CD4-positive, alpha-beta memory T cell (primary cell): ENCODE measurements at regions not wholly inside any gene's neighbourhood (a gene's known extent, or its start where the extent isn't known, plus 50 kb on each side); places are given as distances from the start of the nearest gene placed in this dataset.

Experiments
- CTCF ChIA-PET: fragments of 350-600 bp; sonication (Branson Sonifier 250); formaldehyde crosslinking; loops from one replicate; lab custom pipeline; 2021; ENCODE audit warnings: inconsistent platforms; ENCODE audit not compliant: partially characterized antibody; lab: Charles Lee
- POLR2A ChIA-PET: fragments of 350-600 bp; sonication (Branson Sonifier 250); formaldehyde crosslinking; loops from one replicate; lab custom pipeline; 2021; ENCODE audit not compliant: partially characterized antibody; lab: Charles Lee
- DNase-seq, 5 donors: peaks; one replicate each; pipeline versions ENCODE4 v3.0.0 to v3.0.0-alpha.2; 2020 to 2022; ENCODE audit warnings: mixed read lengths in 1 of 5
- H3K27ac ChIP-seq: one replicate; pipeline ENCODE4 v1.7.0; 2013; ENCODE audit warnings: low read depth, low read length
- H3K27me3 ChIP-seq: 2 replicates; pipeline ENCODE4 v1.7.0; 2013; ENCODE audit warnings: mild to moderate bottlenecking, low read length, moderate library complexity; ENCODE audit not compliant: insufficient read depth
- H3K36me3 ChIP-seq: 2 replicates; pipeline ENCODE4 v1.7.0; 2013; ENCODE audit warnings: mild to moderate bottlenecking, low read length, moderate library complexity; ENCODE audit not compliant: insufficient read depth
- H3K4me1 ChIP-seq: 2 replicates; pipeline ENCODE4 v1.7.0; 2013; ENCODE audit warnings: mild to moderate bottlenecking, low read length, moderate library complexity; ENCODE audit not compliant: insufficient read depth
- H3K4me3 ChIP-seq, 2 donors: one replicate each; pipeline ENCODE4 v1.7.0; 2013; ENCODE audit warnings: low read length in 2 of 2, mild to moderate bottlenecking in 1 of 2
- H3K9me3 ChIP-seq, 2 donors: one replicate each; pipeline ENCODE4 v1.7.0; 2013; ENCODE audit warnings: low read length in 2 of 2, control low read depth in 1 of 2; ENCODE audit not compliant: control insufficient read depth in 1 of 2
- H3K27ac Mint-ChIP-seq, 7 donors: one replicate each; pipeline ENCODE4 v1.8.0; 2020 to 2021; ENCODE audit warnings: mixed read lengths in 7 of 7, mild to moderate bottlenecking in 6 of 7, inconsistent platforms in 3 of 7, moderate library complexity in 3 of 7
- H3K27me3 Mint-ChIP-seq, 2 donors: one replicate each; pipeline ENCODE4 v1.8.0; 2020 to 2021; ENCODE audit warnings: mixed read lengths in 2 of 2
- H3K36me3 Mint-ChIP-seq, 2 donors: one replicate each; pipeline ENCODE4 v1.8.0; 2020 to 2021; ENCODE audit warnings: mixed read lengths in 2 of 2, inconsistent platforms in 1 of 2, mild to moderate bottlenecking in 1 of 2
- H3K4me1 Mint-ChIP-seq, 4 donors: one replicate each; pipeline ENCODE4 v1.8.0; 2020 to 2021; ENCODE audit warnings: mixed read lengths in 4 of 4, mild to moderate bottlenecking in 1 of 4
- H3K4me3 Mint-ChIP-seq, 8 donors: one replicate each; pipeline ENCODE4 v1.8.0; 2020 to 2021; ENCODE audit warnings: mixed read lengths in 8 of 8, mild to moderate bottlenecking in 7 of 8, moderate library complexity in 6 of 8, inconsistent platforms in 3 of 8
- H3K9me3 Mint-ChIP-seq, 8 donors: one replicate each; pipeline ENCODE4 v1.8.0; 2020 to 2021; ENCODE audit warnings: mixed read lengths in 8 of 8, mild to moderate bottlenecking in 5 of 8, inconsistent platforms in 3 of 8, moderate library complexity in 1 of 8
- intact Hi-C: fragments of 100-400 bp; cut with micrococcal nuclease; formaldehyde crosslinking; loops from one replicate; pipeline ENCODE4 v1.15.1; 2023

- H3K4me3 Mint-ChIP-seq: peak overlapping the region; percentile 80 to 89 (median 88)
- Histone ChIP-seq H3K27me3 (no peaks in the 10 kb centered on the region), H3K4me3 (peak overlapping the region in 1 of 2 donors; percentile 9), H3K36me3 (no peaks in the 10 kb centered on the region), H3K9me3 (no peaks in the 10 kb centered on the region), H3K27ac (no peak overlapping the region), H3K4me1 (peaks cover 52% of the 10 kb centered on the region)
- intact Hi-C loops: loop anchor here (2.0 kb wide), 1 partner anchor 58 kb away; the partner anchor contains the start of gene BCL6
- no peaks in the 10 kb centered on the region for H3K27me3 Mint-ChIP-seq
- no peak for DNase-seq
- H3K9me3 Mint-ChIP-seq: peaks cover 0 to 4% (median 0%) of the 10 kb centered on the region in 8 donors
- ChIA-PET CTCF (interaction anchor here (0.7 to 1.9 kb wide), 2 partner anchors 35 to 57 kb away, joined by 4 to 5 read pairs; partner anchors contain the start of gene BCL6), POLR2A (interaction anchor here (1.2 kb wide), 1 partner anchor 63 kb away, joined by 4 read pairs; no protein-coding TSS in a partner anchor)
- no peaks in the 10 kb centered on the region for H3K36me3 Mint-ChIP-seq
- peak overlapping the region in 5 of 7 donors; percentile 39 to 95 (median 91) for H3K27ac Mint-ChIP-seq
- H3K4me1 Mint-ChIP-seq: peaks cover 40 to 80% (median 54%) of the 10 kb centered on the region in 4 donors
Observed at GRCh38 chr3:187802203-187802927, 57.1 kb upstream of the BCL6 start.

GRCh38 chr3:187802928-187803259 is 57.6 kb upstream of the BCL6 start:
- Mint-ChIP-seq H3K4me3 (peak overlapping the region; percentile 80 to 89 (median 88)), H3K4me1 (peaks cover 40 to 80% (median 52%) of the 10 kb centered on the region in 4 donors), H3K9me3 (peaks cover 0 to 4% (median 0%) of the 10 kb centered on the region in 8 donors), H3K36me3 (no peaks in the 10 kb centered on the region), H3K27me3 (no peaks in the 10 kb centered on the region), H3K27ac (peak overlapping the region in 6 of 7 donors; percentile 39 to 95 (median 90))
- intact Hi-C loops: loop anchor here (2.0 kb wide), 1 partner anchor 58 kb away; the partner anchor contains the start of gene BCL6
- H3K4me1 ChIP-seq: peaks cover 49% of the 10 kb centered on the region
- ChIA-PET CTCF (interaction anchor here (0.7 kb wide), 1 partner anchor 34 kb away, joined by 4 read pairs; no protein-coding TSS in a partner anchor), POLR2A (interaction anchor here (0.9 to 1.2 kb wide), 2 partner anchors 26 to 63 kb away, joined by 3 to 4 read pairs; no protein-coding TSS in a partner anchor)
- no peak overlapping the region for H3K27ac ChIP-seq
- no peaks in the 10 kb centered on the region for H3K9me3 ChIP-seq
- H3K4me3 ChIP-seq: peak overlapping the region; percentile 0 to 9
- H3K36me3 ChIP-seq: no peaks in the 10 kb centered on the region
- no peaks in the 10 kb centered on the region for H3K27me3 ChIP-seq
- peak; percentile 38 to 63 (median 48) for DNase-seq

- Mint-ChIP-seq H3K36me3 (no peaks in the 10 kb centered on the region), H3K4me3 (peak overlapping the region in 3 of 8 donors; percentile 3 to 25 (median 15)), H3K27me3 (no peaks in the 10 kb centered on the region), H3K9me3 (peaks cover 0 to 4% (median 0%) of the 10 kb centered on the region in 8 donors), H3K4me1 (peaks cover 27 to 66% (median 38%) of the 10 kb centered on the region in 4 donors), H3K27ac (no peak overlapping the region)
- H3K4me1 ChIP-seq: peaks cover 35% of the 10 kb centered on the region
- POLR2A ChIA-PET: no interaction called here
- DNase-seq: no peak
- CTCF ChIA-PET: interaction anchor here (1.0 kb wide), 1 partner anchor 11 kb away, joined by 3 read pairs; no protein-coding TSS in a partner anchor
- intact Hi-C loops: no loop called here
- no peak overlapping the region for H3K27ac ChIP-seq
- H3K36me3 ChIP-seq: no peaks in the 10 kb centered on the region
- H3K4me3 ChIP-seq: no peak overlapping the region
- H3K9me3 ChIP-seq: no peaks in the 10 kb centered on the region
- no peaks in the 10 kb centered on the region for H3K27me3 ChIP-seq
Observed at GRCh38 chr3:187804120-187804744, 59.0 kb upstream of the BCL6 start.

- Mint-ChIP-seq H3K36me3 (no peaks in the 10 kb centered on the region), H3K4me1 (peaks cover 23 to 61% (median 33%) of the 10 kb centered on the region in 4 donors), H3K9me3 (peaks cover 0 to 4% (median 0%) of the 10 kb centered on the region in 8 donors), H3K27me3 (no peaks in the 10 kb centered on the region), H3K4me3 (no peak overlapping the region), H3K27ac (no peak overlapping the region)
- CTCF ChIA-PET: interaction anchor here (1.0 kb wide), 1 partner anchor 10 kb away, joined by 3 read pairs; no protein-coding TSS in a partner anchor
- intact Hi-C loops: no loop called here
- POLR2A ChIA-PET: no interaction called here
- Histone ChIP-seq H3K27ac (no peak overlapping the region), H3K27me3 (no peaks in the 10 kb centered on the region), H3K9me3 (no peaks in the 10 kb centered on the region), H3K36me3 (no peaks in the 10 kb centered on the region), H3K4me3 (no peak overlapping the region), H3K4me1 (peaks cover 30% of the 10 kb centered on the region)
- no peak for DNase-seq
Observed at GRCh38 chr3:187804745-187805121, 59.5 kb upstream of the BCL6 start.

- peak overlapping the region in 1 of 7 donors; percentile 72 for H3K27ac Mint-ChIP-seq
- no peaks in the 10 kb centered on the region for H3K27me3 Mint-ChIP-seq
- H3K36me3 Mint-ChIP-seq: no peaks in the 10 kb centered on the region
- H3K9me3 ChIP-seq: no peaks in the 10 kb centered on the region
- H3K36me3 ChIP-seq: no peaks in the 10 kb centered on the region
- no peak overlapping the region for H3K4me3 ChIP-seq
- intact Hi-C loops: no loop called here
- no peaks in the 10 kb centered on the region for H3K27me3 ChIP-seq
- no peak overlapping the region for H3K27ac ChIP-seq
- no peak overlapping the region for H3K4me3 Mint-ChIP-seq
- ChIA-PET POLR2A (interaction anchor here (1.4 kb wide), 1 partner anchor 61 kb away, joined by 4 read pairs; the partner anchor contains the start of gene BCL6), CTCF (no interaction called here)
- peaks cover 20% of the 10 kb centered on the region for H3K4me1 ChIP-seq
- peaks cover 17 to 51% (median 26%) of the 10 kb centered on the region in 4 donors for H3K4me1 Mint-ChIP-seq
- DNase-seq: no peak
- peaks cover 0 to 4% (median 0%) of the 10 kb centered on the region in 8 donors for H3K9me3 Mint-ChIP-seq
Observed at GRCh38 chr3:187805774-187806173, 60.5 kb upstream of the BCL6 start.

- Histone ChIP-seq H3K27ac (no peak overlapping the region), H3K9me3 (no peaks in the 10 kb centered on the region), H3K36me3 (no peaks in the 10 kb centered on the region), H3K4me1 (peaks cover 10% of the 10 kb centered on the region), H3K27me3 (no peaks in the 10 kb centered on the region), H3K4me3 (no peak overlapping the region)
- DNase-seq: no peak
- Mint-ChIP-seq H3K4me3 (no peak overlapping the region), H3K27me3 (no peaks in the 10 kb centered on the region), H3K27ac (no peak overlapping the region), H3K36me3 (no peaks in the 10 kb centered on the region), H3K4me1 (peaks cover 13 to 43% (median 20%) of the 10 kb centered on the region in 4 donors), H3K9me3 (peaks cover 0 to 4% (median 0%) of the 10 kb centered on the region in 8 donors)
- ChIA-PET POLR2A (interaction anchor here (1.4 kb wide), 1 partner anchor 62 kb away, joined by 4 read pairs; the partner anchor contains the start of gene BCL6), CTCF (interaction anchor here (1.6 kb wide), 1 partner anchor 137 kb away, joined by 3 read pairs; no protein-coding TSS in a partner anchor)
- intact Hi-C loops: no loop called here
Observed at GRCh38 chr3:187807086-187807862, 62.0 kb upstream of the BCL6 start.
